Activated T-helper 2 cell treated with anti-CD3 and anti-CD28 coated beads, Interferon-gamma antibody, Interleukin-2, Interleukin-4, amounts not matched to agents 10 μg/mL and 5 μg/mL and 100 μg/mL, durations not matched to agents 14 hours and 24 hours and 36 hours (primary cell): ENCODE measurements at regions not wholly inside any gene's neighbourhood (a gene's known extent, or its start where the extent isn't known, plus 50 kb on each side); places are given as distances from the start of the nearest gene placed in this dataset.

Experiments
- DNase-seq: peaks from one replicate; pipeline ENCODE4 v3.0.0; 2021; ENCODE audit warnings: low spot score
- H3K27ac Mint-ChIP-seq: one replicate; pipeline ENCODE4 v1.8.0; 2021; ENCODE audit warnings: mixed read lengths
- H3K27me3 Mint-ChIP-seq: one replicate; pipeline ENCODE4 v1.8.0; 2021; ENCODE audit warnings: low read depth, mixed read lengths
- H3K36me3 Mint-ChIP-seq: one replicate; pipeline ENCODE4 v1.8.0; 2021; ENCODE audit warnings: low read depth, mixed read lengths
- H3K4me1 Mint-ChIP-seq: one replicate; pipeline ENCODE4 v1.8.0; 2021; ENCODE audit warnings: low read depth, mixed read lengths
- H3K4me3 Mint-ChIP-seq: one replicate; pipeline ENCODE4 v1.8.0; 2021; ENCODE audit warnings: low read depth, mild to moderate bottlenecking, moderate library complexity, mixed read lengths
- H3K9me3 Mint-ChIP-seq: one replicate; pipeline ENCODE4 v1.8.0; 2021; ENCODE audit warnings: mixed read lengths
- intact Hi-C: fragments of 100-400 bp; cut with micrococcal nuclease; formaldehyde crosslinking; loops from one replicate; pipeline ENCODE4 v1.15.1; 2023

DNA sequence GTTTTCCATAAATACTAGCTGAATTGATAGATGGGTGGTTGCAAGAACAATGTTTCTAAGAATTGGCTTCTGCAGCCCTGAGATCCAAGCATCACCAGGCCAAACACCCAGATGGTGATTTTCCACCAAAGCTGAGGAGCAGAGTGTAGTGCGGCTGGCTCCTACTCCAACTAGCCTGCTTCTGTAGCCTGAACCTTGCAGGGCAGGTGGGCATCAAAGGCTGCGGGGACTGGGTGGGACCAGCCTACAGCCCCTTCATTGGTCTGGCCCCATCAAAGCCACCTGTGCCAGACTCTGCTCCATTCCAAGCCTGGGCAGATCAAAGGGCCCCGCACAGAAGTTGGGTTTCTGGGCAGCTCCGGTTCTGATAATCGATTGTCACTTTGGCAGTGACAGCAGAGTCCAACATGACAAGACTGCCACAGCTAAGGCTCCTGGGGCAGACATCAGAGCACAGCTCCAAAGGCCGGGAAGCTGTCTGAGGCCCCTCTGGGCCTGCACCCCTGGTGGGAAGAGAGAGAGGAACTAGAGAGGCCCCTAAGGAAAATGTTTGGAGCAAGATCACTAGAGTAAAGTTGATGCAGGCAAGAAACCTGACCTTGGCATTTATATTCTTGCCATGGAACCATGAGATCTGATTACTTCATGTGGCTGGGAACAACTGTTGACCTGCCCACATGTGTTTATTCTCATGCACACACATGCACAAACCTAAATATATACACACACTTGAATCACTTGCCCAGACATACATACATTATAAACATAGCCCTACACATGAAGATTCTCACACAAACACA is 582.9 kb downstream of the INSC start:
- H3K27me3 Mint-ChIP-seq = no peaks in the 10 kb centered on the region

DNA sequence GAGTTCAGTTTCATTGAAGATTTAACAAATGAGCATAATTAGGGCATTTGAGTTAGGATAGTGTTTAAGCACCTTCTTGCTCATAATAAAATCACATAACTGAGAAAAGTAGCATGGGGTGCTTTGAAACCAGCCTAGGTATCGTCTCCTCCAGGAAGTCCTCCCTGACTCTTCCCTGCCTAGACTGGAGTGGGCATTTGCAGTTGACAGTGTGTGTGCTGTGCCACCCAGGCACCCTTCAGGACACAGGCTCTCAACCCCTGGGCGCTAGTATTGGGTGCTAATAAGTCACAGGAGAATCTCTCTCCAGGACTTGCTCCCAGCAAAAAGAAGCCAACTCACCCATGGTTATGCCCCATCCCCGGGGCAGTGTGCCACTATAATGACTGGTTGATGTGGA is 584.1 kb downstream of the INSC start:
- no peaks in the 10 kb centered on the region for H3K9me3 Mint-ChIP-seq
- no peak for DNase-seq
- intact Hi-C loops = no loop called here
- no peaks in the 10 kb centered on the region for H3K4me1 Mint-ChIP-seq
- H3K4me3 Mint-ChIP-seq = no peak overlapping the region
- no peaks in the 10 kb centered on the region for H3K36me3 Mint-ChIP-seq
- H3K27ac Mint-ChIP-seq = no peak overlapping the region
- no peaks in the 10 kb centered on the region for H3K27me3 Mint-ChIP-seq

More for the DNA sequence above, 582.9 kb downstream of the INSC start:
- Mint-ChIP-seq H3K36me3 (no peaks in the 10 kb centered on the region), H3K4me3 (no peak overlapping the region), H3K27ac (no peak overlapping the region), H3K4me1 (no peaks in the 10 kb centered on the region), H3K9me3 (no peaks in the 10 kb centered on the region)
- intact Hi-C loops = no loop called here
- no peak for DNase-seq

DNA sequence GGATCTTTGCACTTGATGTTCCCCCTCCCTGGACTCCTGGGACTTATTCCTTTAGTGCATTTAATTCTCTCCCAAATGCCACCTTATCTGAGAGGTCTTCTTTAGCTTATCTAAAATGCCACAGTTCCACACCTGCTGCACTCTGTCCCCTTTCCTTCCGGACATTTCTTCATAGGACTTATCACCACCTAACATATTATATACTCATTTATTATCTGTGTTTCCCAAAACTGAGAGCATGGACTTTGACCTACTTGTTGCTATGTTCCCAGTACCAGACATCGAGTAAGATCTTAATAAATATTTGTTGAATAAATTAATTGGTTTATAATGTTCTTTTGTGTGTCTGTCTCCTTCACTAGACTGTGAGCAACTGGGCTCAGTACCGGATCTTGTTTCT is 585.3 kb downstream of the INSC start:
- intact Hi-C loops = no loop called here
- Mint-ChIP-seq H3K4me1 (no peaks in the 10 kb centered on the region), H3K9me3 (no peaks in the 10 kb centered on the region)

DNA sequence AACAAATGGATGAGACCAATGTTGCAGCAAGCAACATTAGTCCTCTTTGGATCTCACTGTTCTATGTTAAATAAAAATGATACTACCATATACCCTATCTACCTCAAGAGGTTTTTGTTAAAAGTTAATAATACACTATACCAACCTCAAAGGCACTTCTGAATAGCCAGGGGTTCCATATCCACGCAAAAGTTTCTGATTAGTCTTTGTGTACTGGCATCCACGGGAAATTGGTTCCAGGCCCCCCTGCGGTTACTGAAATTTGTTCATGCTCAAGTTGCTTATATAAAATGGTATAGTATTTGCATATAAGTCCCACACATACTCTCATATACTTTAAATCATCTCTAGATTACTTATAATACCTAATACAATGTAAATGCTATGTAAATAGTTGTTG is 585.7 kb downstream of the INSC start:
- intact Hi-C loops = no loop called here
- H3K27me3 Mint-ChIP-seq = no peaks in the 10 kb centered on the region
- no peak overlapping the region for H3K4me3 Mint-ChIP-seq
- no peaks in the 10 kb centered on the region for H3K36me3 Mint-ChIP-seq
- H3K9me3 Mint-ChIP-seq = no peaks in the 10 kb centered on the region
- H3K4me1 Mint-ChIP-seq = no peaks in the 10 kb centered on the region
- DNase-seq = no peak
- no peak overlapping the region for H3K27ac Mint-ChIP-seq

More for the DNA sequence above, 585.3 kb downstream of the INSC start:
- Mint-ChIP-seq H3K27me3 (no peaks in the 10 kb centered on the region), H3K36me3 (no peaks in the 10 kb centered on the region), H3K27ac (no peak overlapping the region), H3K4me3 (no peak overlapping the region)
- DNase-seq = no peak

DNA sequence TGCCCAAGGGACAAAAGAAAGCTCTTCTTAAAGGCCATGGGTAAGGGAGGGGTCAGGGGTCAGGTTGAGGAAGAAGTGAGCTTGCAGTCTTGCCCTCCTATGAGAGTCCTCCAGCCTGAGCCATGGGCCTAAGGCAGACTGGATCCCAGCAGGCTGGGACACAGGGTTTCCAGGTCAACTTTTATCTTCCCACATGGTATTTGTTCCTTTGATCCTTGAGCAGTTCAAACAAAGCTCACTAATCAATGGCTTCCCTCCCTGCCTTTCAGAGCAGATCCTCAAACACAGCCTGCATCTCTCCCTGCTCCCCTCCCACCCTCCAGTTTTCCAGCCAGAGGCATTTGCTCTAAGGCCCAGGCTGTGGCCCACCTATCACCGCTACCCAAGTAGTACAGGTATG is 589.3 kb downstream of the INSC start:
- intact Hi-C loops = no loop called here
- DNase-seq = no peak
- Mint-ChIP-seq H3K9me3 (no peaks in the 10 kb centered on the region), H3K36me3 (no peaks in the 10 kb centered on the region), H3K4me1 (no peaks in the 10 kb centered on the region), H3K27ac (no peak overlapping the region), H3K27me3 (no peaks in the 10 kb centered on the region), H3K4me3 (no peak overlapping the region)

DNA sequence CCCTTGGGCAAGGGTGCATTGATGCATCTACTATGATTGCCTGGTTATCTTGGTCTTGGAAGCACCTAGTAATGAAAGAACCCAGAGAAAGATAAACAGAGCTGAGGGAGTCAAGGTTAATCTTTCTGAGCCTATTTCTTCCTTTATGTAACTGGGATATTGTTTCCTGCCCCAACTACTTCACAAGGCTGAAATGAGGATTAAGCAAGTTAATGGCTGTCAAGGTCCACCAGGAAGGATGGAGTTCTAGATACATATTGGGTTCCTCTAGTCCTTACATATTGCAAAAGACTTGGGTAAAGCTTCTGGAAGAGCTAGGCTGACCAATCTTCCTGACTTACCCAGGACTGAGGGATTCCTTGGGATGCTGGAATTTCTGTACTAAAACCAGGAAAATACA is 589.8 kb downstream of the INSC start:
- Mint-ChIP-seq H3K4me3 (no peak overlapping the region), H3K9me3 (no peaks in the 10 kb centered on the region), H3K4me1 (no peaks in the 10 kb centered on the region), H3K27ac (no peak overlapping the region), H3K36me3 (no peaks in the 10 kb centered on the region), H3K27me3 (no peaks in the 10 kb centered on the region)
- intact Hi-C loops = no loop called here
- no peak for DNase-seq

DNA sequence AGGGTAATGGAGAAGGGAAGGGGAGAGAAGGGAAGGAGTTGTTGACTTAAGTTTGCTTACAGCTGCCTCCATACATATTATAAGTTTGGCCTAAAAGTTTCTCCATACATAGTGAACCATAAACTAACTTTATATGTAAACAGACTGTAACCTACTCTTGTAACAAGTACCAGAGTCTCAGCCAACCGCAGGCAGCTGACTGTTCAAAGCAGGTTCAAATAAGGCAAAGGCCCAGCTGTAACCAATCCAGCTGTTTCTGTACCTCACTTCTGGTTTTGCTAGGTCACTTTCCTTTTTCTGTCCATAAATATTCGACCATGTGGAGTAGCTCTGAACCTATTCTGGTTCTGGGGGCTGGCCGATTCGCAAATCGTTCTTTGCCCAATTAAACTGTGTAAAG is 591.2 kb downstream of the INSC start:
- no peaks in the 10 kb centered on the region for H3K36me3 Mint-ChIP-seq
- no peak overlapping the region for H3K27ac Mint-ChIP-seq
- no peak for DNase-seq
- no peak overlapping the region for H3K4me3 Mint-ChIP-seq
- intact Hi-C loops = no loop called here
- H3K4me1 Mint-ChIP-seq = no peaks in the 10 kb centered on the region
- H3K9me3 Mint-ChIP-seq = no peaks in the 10 kb centered on the region
- no peaks in the 10 kb centered on the region for H3K27me3 Mint-ChIP-seq

DNA sequence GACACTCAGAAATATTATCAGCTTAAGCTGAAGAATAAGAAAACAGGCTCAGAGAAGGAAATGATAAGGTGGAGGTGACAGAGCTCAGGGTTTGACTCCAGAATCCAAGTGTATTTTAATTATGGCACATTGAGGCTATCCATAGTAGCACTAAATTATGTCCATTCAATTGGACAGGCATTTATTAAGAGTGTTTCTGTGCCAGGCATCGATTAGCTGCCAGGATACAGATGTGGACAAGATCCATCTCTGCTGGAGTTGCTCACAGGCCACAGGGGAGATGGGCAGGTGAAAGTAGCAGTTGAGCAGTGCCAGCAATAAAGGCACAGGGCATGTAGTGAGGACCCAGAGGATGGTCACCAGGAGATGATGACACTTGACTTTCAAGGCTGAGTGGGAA is 592.5 kb downstream of the INSC start:
- Mint-ChIP-seq H3K4me1 (no peaks in the 10 kb centered on the region), H3K9me3 (no peaks in the 10 kb centered on the region), H3K4me3 (no peak overlapping the region), H3K27me3 (no peaks in the 10 kb centered on the region), H3K36me3 (no peaks in the 10 kb centered on the region), H3K27ac (no peak overlapping the region)
- intact Hi-C loops = no loop called here
- DNase-seq = no peak

DNA sequence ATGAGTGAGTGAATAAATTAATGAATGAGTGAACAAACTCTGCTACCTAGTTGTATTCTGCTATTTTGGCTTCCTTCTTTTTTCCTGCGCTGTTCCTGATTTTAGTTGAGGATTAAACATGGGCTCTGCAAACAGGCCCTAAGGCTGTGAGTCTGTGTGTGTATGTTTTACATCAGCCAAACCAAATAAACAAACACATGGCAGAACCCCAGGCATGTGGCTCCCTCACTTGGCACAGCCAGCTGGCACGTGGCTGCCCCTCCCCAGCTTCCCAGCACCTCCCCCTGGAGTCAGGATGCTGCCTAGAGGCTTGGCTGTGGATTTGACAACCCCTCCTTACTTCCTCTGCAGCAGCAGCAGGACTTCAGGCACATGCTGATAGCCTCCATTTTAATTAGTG is 593.2 kb downstream of the INSC start:
- Mint-ChIP-seq H3K27ac (no peak overlapping the region), H3K36me3 (no peaks in the 10 kb centered on the region), H3K4me1 (no peaks in the 10 kb centered on the region), H3K4me3 (no peak overlapping the region), H3K9me3 (no peaks in the 10 kb centered on the region), H3K27me3 (no peaks in the 10 kb centered on the region)
- intact Hi-C loops = no loop called here
- DNase-seq = no peak

DNA sequence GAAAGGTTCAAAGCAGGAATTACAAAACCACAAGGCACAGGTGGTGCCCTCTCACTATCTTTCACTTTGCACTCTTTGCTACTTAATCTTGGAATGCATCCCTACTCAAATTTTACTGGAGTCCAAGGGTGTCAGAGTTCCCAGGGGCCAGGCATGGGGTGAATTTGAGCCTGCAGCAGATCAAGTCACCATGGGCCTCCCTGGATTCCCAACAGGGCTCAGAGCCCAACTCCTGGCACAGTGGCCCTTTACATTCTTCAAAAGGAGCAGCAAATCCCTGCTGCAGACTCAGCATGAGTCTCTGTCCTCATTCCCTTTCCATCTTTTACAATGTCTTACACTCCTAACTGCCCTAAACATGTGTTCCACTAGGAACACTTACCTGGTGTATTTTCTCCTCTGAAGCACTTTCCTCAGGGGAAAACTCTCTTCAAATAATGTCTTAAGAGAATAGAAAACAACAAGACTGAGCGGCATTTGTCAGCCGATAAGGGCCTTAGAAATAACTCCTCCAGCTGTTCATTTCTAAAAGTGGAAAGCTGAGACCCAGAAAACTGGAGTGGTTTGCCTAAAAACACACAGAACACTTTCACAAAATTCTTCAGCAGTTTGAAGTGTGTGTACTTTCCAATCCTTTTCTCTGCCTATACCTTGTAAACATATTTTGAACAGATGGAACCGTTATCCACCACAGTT is 596.0 kb downstream of the INSC start:
- no peak for DNase-seq
- Mint-ChIP-seq H3K4me1 (no peaks in the 10 kb centered on the region), H3K9me3 (no peaks in the 10 kb centered on the region), H3K36me3 (no peaks in the 10 kb centered on the region), H3K4me3 (no peak overlapping the region), H3K27ac (no peak overlapping the region), H3K27me3 (no peaks in the 10 kb centered on the region)
- intact Hi-C loops = no loop called here

DNA sequence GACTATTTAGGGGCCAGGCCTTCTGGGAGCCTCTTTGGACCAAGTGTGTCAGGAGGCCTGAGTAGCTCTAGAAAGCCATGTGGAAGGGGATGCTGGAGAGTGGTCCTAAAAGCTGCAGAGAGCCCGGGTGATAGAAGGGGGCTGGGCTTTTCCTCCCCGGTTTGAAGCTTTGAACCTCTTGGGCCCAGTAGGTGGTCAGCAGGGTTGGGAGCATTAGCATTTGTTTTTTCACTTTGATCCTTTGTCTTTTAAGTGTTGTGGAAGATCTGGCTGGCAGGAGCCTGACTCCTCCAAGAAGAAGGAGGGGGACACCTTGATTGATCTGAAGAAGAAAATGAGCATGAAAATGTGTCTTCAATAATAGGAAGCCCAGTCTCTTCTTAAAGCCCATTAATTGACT is 596.6 kb downstream of the INSC start:
- Mint-ChIP-seq H3K27ac (no peak overlapping the region), H3K27me3 (no peaks in the 10 kb centered on the region), H3K4me3 (no peak overlapping the region), H3K36me3 (no peaks in the 10 kb centered on the region), H3K4me1 (no peaks in the 10 kb centered on the region), H3K9me3 (no peaks in the 10 kb centered on the region)
- no peak for DNase-seq
- intact Hi-C loops = no loop called here

DNA sequence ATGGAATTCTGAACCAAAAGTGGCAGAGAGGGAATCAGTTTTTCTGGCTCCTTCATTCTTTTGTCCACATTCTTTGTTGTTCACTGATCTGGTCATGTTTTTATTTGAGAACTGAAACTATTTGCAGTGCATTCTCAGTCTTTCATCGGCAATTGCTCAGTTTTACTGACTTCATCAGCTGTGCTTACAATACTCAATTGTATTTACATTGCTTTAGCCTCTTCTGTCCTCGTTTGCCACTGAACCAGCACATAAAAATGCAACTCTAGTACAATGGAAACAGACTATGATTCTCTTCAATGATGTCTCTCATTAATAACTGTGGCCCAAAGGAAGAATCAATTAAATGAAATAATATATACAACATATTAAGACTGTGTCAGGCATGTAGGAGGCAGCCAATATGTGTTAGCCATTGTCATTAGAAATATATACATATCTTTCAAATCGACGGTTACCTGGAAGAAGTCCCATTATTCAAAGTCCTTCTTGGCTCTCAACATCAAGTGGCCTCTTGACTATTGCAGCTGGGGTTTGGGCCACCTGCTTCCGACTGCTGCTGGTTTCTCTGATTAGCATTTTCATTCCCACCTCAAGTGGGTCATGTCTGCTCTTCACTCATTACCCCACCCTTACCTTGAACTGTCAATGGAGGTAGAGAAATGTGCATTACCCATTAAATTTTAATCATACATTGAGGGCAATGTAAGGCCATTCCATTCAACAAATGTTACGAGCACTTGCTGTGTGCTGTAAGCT is 600.1 kb downstream of the INSC start:
- Mint-ChIP-seq H3K36me3 (no peaks in the 10 kb centered on the region), H3K4me1 (no peaks in the 10 kb centered on the region), H3K27me3 (no peaks in the 10 kb centered on the region), H3K9me3 (no peaks in the 10 kb centered on the region), H3K4me3 (no peak overlapping the region), H3K27ac (no peak overlapping the region)
- intact Hi-C loops = no loop called here
- no peak for DNase-seq

DNA sequence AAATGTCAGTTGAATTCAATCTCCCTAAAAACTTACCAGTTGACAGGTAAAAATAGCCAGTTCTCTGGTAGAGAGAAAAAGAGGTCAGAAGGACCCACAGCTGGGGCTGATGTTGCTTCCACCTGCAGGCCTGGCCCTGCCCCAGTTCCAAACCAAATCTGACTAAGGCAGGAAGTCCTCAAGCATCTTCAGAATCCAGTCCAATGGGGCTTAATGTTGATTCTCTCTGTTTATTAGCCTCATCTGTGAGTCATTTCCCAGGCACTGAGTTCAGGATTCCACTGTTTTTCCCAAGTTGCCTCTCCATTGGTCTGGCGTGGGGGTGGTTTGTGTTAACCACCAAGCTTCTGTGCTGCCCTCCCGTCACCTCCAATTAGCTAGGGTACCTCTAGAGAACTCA is 601.8 kb downstream of the INSC start:
- H3K36me3 Mint-ChIP-seq = no peaks in the 10 kb centered on the region
- DNase-seq = no peak
- H3K9me3 Mint-ChIP-seq = no peaks in the 10 kb centered on the region
- intact Hi-C loops = no loop called here
- no peak overlapping the region for H3K27ac Mint-ChIP-seq
- no peaks in the 10 kb centered on the region for H3K4me1 Mint-ChIP-seq
- H3K27me3 Mint-ChIP-seq = no peaks in the 10 kb centered on the region
- no peak overlapping the region for H3K4me3 Mint-ChIP-seq
